GM18861 (cell line): ENCODE measurements at regions not wholly inside any gene's neighbourhood (a gene's known extent, or its start where the extent isn't known, plus 50 kb on each side); places are given as distances from the start of the nearest gene placed in this dataset.
"Not testable (repeated sequence)": the region's sequence is repeated elsewhere in the genome, so short reads cannot be mapped to it uniquely, and the experiment has no call there.

Experiments
- ATAC-seq: cut with Tn5 transposase; IDR thresholded peaks from one replicate; pipeline ENCODE4 v1.9.1; 2021; ENCODE audit not compliant: unreplicated experiment

GRCh38 chr6:121901432-121901831 lies 466.0 kb downstream of the GJA1 start:
- ATAC-seq = no peak

GRCh38 chr6:121904559-121904958 lies 469.1 kb downstream of the GJA1 start:
- ATAC-seq = no peak

GRCh38 chr6:121912905-121913304 lies 477.5 kb downstream of the GJA1 start:
- no peak for ATAC-seq

- no peak for ATAC-seq
Measured at GRCh38 chr6:121917263-121917829, 481.9 kb downstream of the GJA1 start.

- ATAC-seq = no peak
Measured at GRCh38 chr6:121917834-121918559, 481.5 kb upstream of the HSF2 start.

GRCh38 chr6:121920616-121921015 lies 478.8 kb upstream of the HSF2 start:
- ATAC-seq = no peak

- ATAC-seq = no peak
Measured at GRCh38 chr6:121925024-121925423, 474.4 kb upstream of the HSF2 start.

GRCh38 chr6:121925534-121926255 lies 473.8 kb upstream of the HSF2 start:
- no peak for ATAC-seq

- ATAC-seq = no peak
Measured at GRCh38 chr6:121929301-121929700, 470.2 kb upstream of the HSF2 start.

GRCh38 chr6:121932076-121932991 lies 467.1 kb upstream of the HSF2 start:
- no peak for ATAC-seq

GRCh38 chr6:121934451-121934850 lies 465.0 kb upstream of the HSF2 start:
- no peak for ATAC-seq

GRCh38 chr6:121940728-121941127 lies 458.7 kb upstream of the HSF2 start:
- no peak for ATAC-seq

- no peak for ATAC-seq
Measured at GRCh38 chr6:121944354-121944753, 455.1 kb upstream of the HSF2 start.

GRCh38 chr6:121951123-121951522 lies 448.3 kb upstream of the HSF2 start:
- no peak for ATAC-seq

GRCh38 chr6:121951918-121952379 lies 447.5 kb upstream of the HSF2 start:
- no peak for ATAC-seq

GRCh38 chr6:121955401-121955800 lies 444.1 kb upstream of the HSF2 start:
- ATAC-seq = not testable (repeated sequence)

- ATAC-seq = no peak
Measured at GRCh38 chr6:121956782-121957181, 442.7 kb upstream of the HSF2 start.

- ATAC-seq = no peak
Measured at GRCh38 chr6:121959501-121959900, 440.0 kb upstream of the HSF2 start.

GRCh38 chr6:121961619-121962125 lies 437.8 kb upstream of the HSF2 start:
- no peak for ATAC-seq

- ATAC-seq = no peak
Measured at GRCh38 chr6:121963826-121964225, 435.6 kb upstream of the HSF2 start.

- no peak for ATAC-seq
Measured at GRCh38 chr6:121965739-121966138, 433.7 kb upstream of the HSF2 start.
